ENCODE measurements at regions not wholly inside any gene's neighbourhood (a gene's known extent, or its start where the extent isn't known, plus 50 kb on each side); places are given as distances from the start of the nearest gene placed in this dataset.

GRCh38 chr16:24414534-24414933 lies 124.8 kb upstream of the RBBP6 start:
- no peak for DNase-seq

GRCh38 chr16:24418733-24419132 lies 120.6 kb upstream of the RBBP6 start:
- no peak for DNase-seq

GRCh38 chr16:24423312-24423711 lies 116.1 kb upstream of the RBBP6 start:
- no peak for DNase-seq

- no peak for DNase-seq
These were observed 115.0 kb upstream of the RBBP6 start for GRCh38 chr16:24424364-24424763.

- DNase-seq, result no peak
These were observed 111.5 kb upstream of the RBBP6 start for GRCh38 chr16:24427840-24428239.

GRCh38 chr16:24428756-24429155 lies 110.6 kb upstream of the RBBP6 start:
- no peak for DNase-seq

GRCh38 chr16:24430954-24431760 lies 108.2 kb upstream of the RBBP6 start:
- DNase-seq, result no peak

- DNase-seq, result no peak
These were observed 105.7 kb upstream of the RBBP6 start for GRCh38 chr16:24433706-24434105.

- DNase-seq, result no peak
These were observed 99.1 kb upstream of the RBBP6 start for GRCh38 chr16:24440306-24440705.

- DNase-seq, result no peak
These were observed 96.7 kb upstream of the RBBP6 start for GRCh38 chr16:24442631-24443030.

GRCh38 chr16:24445216-24445615 lies 94.2 kb upstream of the RBBP6 start:
- no peak for DNase-seq

GRCh38 chr16:24446189-24446588 lies 93.2 kb upstream of the RBBP6 start:
- DNase-seq, result no peak

GRCh38 chr16:24452724-24453123 lies 86.6 kb upstream of the RBBP6 start:
- DNase-seq, result no peak

GRCh38 chr16:24463196-24463945 lies 76.0 kb upstream of the RBBP6 start:
- no peak for DNase-seq

- DNase-seq, result peak; percentile 43
These were observed 67.6 kb upstream of the RBBP6 start for GRCh38 chr16:24471561-24472350.

- DNase-seq, result no peak
These were observed 61.9 kb upstream of the RBBP6 start for GRCh38 chr16:24477492-24477891.

- DNase-seq, result no peak
These were observed 61.0 kb upstream of the RBBP6 start for GRCh38 chr16:24478401-24478800.

- no peak for DNase-seq
These were observed 56.6 kb upstream of the RBBP6 start for GRCh38 chr16:24482681-24483202.

- no peak for DNase-seq
These were observed 51.3 kb upstream of the RBBP6 start for GRCh38 chr16:24488045-24488444.
